ENCODE measurements at regions not wholly inside any gene's neighbourhood (a gene's known extent, or its start where the extent isn't known, plus 50 kb on each side); places are given as distances from the start of the nearest gene placed in this dataset.

GRCh38 chr7:11934796-11935195, 102.8 kb upstream of the THSD7A start:
- TF ChIP-seq GABPA (IDR thresholded peaks at IDR 0.05 in 1 of 2, conservative IDR thresholded peaks at IDR 0.05 in 1 of 2) = no peak
- TF ChIP-seq CTCF (IDR thresholded peaks at IDR 0.05; ENCODE audit: low read depth, low read length, missing input control) = no peak
- TF ChIP-seq REST (IDR thresholded peaks at IDR 0.05) = no peak
- no peak for TF ChIP-seq FOXA1 (IDR thresholded peaks at IDR 0.05)
- no peak for TF ChIP-seq RAD21 (IDR thresholded peaks at IDR 0.05)

All from liver (tissue), 3 donors.